ENCODE measurements at regions not wholly inside any gene's neighbourhood (a gene's known extent, or its start where the extent isn't known, plus 50 kb on each side); places are given as distances from the start of the nearest gene placed in this dataset.

GRCh38 chr16:73408716-73409115 is 360.8 kb upstream of the ZFHX3 start:
- TF ChIP-seq POLR2A (IDR thresholded peaks at IDR 0.05) (no peak), CTCF (IDR thresholded peaks at IDR 0.05) (no peak)
